NCI-H526 (cell line): ENCODE measurements at regions not wholly inside any gene's neighbourhood (a gene's known extent, or its start where the extent isn't known, plus 50 kb on each side); places are given as distances from the start of the nearest gene placed in this dataset.

Source experiments
- DNase-seq, 2 experiments: peaks; one replicate each; lab custom pipeline; 2025; lab: John Stamatoyannopoulos, UW

DNA sequence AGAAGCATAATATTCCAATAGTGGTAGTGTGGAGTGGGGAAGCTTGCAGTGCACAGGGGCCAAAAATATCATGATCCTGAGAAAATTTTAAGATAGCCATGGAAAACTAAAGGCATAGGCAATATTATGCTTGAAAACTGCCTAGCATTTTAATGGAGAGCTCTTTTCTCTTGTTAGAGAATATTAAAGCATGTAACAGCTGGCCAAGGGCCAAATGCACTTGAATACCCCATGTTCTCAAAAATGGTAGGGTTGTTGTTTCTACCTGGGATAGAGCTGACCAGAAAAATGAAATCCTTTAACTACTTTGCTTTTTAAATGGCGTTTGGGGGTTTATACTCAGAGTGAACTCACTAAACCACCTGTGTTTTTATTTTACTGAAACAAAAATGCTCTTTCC is 739.6 kb upstream of the SLIT2 start:
- DNase-seq, result no peak

DNA sequence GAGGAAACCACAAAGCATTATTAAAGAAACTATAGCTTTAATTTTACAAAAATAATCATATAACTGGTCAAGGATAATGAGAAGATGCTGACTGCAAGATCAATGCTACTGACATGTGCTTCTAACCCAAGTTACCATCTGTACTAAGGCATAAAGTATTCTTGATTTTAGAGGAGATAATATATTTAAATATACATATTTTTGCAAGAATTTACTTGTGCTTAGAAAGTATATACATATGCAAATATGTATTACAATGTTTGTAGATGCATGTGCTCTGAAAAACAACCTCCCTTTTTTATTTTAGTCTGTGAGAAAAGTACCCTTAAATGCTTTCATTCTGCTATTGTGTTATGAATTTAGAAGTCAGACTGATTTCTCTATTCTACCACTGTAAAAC is 740.7 kb upstream of the SLIT2 start:
- DNase-seq, result no peak

DNA sequence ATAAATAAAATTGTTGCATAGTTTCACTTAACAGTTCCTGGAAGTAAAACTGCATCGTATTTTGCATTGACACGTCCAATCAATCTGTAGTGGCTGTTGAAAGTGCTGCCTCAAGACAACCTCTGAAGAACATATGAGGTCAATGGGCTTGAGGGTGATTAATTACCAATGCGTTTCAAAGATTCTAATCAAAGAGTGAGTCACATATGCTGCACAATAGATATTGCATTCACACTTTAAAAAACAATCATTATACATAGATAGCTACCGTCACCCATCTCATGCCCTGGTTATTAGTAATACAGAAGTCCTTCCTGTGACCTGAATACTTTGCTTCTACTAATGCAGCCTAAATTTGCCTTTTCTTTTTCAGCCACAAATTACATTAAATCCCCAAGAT is 743.3 kb upstream of the SLIT2 start:
- DNase-seq, result no peak

DNA sequence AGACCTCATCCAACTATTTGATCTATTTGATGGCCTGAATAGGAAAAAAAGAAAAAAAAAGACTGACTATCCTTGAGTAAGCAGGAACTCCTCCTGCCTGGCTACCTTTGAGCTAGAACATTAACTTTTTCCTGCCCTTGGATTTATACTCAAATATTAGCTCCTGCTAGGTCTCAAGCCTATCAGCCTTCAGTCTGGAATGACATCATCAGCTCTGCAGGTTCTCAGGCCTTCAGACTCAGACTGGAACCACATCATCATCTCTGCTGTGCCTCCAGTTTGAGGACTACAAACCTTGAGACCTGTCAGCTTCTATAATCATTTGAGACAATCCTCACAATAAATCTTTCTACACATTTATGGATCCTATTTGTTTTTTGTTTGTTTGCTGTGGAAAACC is 754.0 kb upstream of the SLIT2 start:
- DNase-seq, result no peak

DNA sequence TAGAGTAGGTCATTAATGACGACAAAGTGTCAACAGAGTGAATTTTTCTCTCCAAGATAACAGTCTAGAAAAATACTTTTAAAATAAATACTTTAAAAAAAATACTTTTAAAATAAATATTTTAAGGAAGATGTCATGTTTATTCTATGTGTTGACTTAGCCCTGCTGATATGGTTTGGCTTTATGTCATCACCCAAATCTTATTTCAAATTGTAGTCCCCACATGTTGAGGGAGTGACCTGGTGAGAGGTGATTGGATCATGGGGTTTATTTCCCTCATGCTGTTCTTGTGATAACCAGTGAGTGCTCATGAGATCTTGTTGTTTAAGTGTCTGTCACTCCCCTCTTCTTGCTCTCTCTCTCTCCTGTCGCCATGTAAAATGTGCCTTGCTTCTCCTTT is 754.9 kb upstream of the SLIT2 start:
- DNase-seq, result no peak

DNA sequence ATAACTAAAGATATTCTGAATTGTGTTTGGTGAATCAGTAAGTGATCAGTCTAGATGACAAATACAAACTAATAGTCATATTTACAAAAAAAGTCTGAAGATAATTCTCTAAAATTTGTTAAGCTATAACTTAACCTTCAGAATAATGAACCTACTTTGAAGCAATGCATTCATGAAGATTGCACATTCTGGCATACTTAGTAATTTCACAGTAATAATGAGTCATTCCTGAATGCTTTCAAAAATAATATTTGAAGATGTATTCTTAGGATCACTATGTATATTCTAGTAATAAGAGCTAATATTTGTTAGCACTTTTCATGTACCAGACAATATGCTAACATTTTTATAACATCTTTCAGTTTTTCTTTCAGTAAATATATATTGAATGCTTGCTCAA is 756.7 kb upstream of the SLIT2 start:
- no peak for DNase-seq

DNA sequence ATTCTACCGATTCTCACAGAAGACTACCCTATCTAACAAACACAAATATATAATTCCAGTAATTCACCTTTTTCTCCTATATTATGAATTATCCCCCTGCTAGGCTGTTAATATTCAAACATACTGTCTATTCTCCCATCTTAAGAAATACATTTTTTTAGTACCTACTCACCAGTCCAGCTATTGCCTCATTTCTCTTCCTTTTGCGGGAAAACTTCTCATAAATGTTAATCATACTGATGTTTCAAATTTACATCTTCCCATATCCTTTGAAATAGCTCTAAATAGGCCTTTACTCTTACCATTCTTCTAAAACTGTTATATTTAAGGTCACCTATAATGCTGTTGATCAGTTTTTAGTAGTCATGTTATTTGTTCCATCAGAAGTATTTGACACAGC is 759.1 kb upstream of the SLIT2 start:
- no peak for DNase-seq

DNA sequence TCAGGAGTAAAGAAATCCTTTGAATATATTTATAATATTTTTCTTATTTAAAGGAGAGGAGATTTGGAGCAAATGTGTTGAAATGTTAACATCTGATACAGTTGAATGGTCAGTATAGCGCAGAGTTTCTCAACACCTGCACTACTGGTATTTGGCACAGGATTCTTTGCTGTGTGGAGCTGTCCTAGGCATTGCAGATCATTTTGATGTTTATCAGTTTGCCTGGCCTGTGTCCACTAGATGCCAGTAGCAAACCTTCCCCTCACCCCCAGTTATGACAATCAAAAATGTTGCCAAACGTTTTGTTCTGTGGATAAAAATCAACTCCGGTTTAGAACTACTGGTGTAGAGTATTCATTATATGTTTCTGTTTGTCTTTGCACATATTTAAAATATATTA is 765.3 kb upstream of the SLIT2 start:
- DNase-seq, result peak; percentile 25 to 46

DNA sequence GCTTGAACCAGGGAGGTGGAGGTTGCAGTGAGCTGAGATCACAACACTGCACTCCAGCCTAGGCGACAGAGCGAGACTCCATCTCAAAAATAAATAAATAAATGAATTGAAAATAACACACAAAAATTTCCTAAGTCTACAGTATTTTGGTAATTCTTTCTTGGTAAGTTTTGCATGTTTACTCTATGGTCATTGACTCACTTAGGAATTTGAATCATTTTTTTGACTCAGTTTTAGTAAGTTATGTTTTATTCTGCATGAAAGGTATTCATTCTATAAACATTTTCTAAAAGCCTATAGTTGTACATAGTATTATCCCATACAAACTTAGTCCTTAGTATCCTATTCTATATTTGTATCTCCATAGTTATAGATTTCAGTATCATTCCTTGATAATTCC is 772.9 kb upstream of the SLIT2 start:
- no peak for DNase-seq

DNA sequence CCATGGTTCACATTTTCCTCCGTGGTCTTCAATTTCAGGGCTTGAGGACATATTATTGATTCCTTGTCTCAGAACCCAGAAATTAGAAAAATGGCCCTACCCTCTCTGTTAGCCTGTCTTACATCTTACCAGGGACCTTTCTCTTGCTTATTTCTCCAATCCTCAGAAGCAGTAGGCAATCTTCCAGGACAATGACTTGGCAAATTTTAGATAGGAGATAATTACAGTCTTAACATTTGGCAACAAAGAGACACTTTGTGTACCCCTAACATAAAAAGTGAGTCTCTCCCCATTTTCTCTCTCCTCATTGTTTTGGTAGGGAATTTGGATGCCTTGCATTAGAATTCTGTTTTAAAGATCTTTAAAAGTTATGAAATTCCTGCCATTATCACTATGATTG is 778.1 kb upstream of the SLIT2 start:
- DNase-seq, result no peak

DNA sequence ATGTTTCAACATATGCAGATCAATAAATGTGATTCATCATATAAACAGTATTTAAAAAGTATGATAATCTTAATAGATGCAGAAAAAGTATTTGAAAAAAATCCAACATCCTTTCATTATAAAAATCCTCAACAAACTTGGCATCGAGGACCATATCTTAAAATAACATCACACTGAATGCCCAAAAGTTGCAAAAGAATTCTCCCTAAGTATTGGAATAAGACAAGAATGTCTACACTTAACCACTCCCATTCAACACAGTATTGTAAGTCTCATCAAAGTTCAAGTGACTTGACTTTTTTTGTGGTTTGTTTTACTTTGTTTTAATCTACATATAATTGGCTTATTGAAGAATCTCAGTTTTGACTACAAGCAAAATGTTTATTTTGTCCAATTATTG is 779.0 kb upstream of the SLIT2 start:
- no peak for DNase-seq

DNA sequence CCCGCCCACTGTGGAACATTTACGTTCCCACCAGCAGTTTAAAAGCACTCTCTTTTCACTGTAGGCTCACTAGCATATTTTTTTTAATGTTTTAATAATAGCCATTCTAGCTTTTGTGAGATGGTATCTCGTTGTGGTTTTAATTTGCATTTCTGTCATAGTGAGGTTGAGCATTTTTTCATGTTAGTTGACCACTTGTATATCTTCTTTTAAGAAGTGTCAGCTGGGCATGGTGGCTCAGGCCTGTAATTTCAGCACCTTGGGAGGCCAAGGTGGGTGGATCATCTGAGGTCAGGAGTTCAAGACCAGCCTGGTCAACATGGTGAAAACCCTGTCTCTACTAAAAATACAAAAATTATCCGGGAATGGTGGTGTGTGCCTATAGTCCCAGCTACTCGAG is 781.7 kb upstream of the SLIT2 start:
- DNase-seq, result peak in 1 of 2 experiments; percentile 4

DNA sequence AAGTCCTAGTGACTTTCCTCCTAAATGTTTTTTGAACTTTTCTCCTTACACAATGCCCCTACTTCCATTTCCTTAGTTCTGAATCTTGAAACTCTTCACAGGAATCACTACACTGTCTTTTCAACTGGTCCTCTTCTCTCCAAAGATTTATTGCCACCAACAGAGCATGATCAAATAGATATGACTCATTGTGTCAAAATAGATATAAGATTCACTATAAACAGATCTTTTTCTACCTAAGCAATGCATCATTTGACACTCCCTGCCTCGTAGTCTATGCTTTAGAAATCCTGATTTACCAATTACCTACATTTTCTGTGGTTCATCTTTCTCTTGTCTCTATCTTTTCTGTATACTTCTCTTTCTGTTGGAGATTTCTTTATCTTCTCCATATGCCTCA is 789.6 kb upstream of the SLIT2 start:
- no peak for DNase-seq

DNA sequence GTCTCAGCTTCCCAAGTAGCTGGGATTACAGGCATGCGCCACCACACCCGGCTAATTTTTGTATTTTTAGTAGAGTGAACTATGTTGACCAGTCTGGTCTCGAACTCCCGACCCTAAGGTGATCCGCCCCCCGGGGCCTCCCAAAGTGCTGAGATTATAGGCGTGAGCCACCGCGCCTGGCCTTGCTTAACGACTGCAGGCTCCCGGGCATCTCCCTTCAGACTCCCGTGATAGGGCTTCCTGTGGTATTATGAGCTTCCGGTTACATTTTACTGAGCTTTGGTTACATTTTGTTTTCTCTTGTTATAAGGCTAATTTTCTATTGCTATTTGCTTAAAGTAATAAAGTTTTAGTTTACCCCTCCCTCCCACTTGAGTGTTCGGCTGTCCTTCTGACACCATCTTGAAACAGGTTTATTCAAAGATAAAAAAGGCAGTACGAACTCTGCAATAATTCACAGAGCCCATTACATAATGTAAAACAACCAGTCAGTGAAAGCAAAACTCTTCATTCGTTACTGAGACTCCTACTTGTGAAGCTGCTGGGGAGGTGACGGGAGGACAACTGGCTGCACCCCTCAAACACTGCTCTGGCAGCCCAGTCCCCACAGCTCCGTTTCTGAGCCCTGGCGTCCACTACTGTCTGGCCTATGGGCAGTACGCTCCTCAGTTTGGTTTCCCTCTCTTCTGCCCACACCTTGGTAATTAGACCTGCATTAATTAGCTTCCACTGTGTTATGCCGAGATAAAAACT is 795.7 kb upstream of the SLIT2 start:
- no peak for DNase-seq

DNA sequence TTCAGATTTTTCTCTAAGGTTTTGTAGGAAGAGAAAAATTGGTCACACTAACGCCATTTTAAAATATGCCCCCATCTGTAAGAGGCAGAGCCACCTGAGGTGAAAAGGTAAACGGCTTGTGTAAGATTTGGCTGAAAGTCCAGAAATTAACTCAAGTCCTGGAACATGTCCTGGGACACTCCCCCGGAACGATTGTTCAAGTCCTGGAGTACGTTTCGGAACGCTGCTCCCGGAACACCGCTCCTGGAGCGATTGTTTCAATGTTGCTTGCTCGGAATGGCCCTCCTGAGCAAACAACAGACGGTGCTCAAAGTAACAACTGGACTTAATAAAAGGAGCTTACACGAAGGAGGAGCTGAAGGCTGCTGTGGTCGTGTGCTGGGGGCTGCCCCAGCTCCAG is 796.5 kb upstream of the SLIT2 start:
- no peak for DNase-seq

DNA sequence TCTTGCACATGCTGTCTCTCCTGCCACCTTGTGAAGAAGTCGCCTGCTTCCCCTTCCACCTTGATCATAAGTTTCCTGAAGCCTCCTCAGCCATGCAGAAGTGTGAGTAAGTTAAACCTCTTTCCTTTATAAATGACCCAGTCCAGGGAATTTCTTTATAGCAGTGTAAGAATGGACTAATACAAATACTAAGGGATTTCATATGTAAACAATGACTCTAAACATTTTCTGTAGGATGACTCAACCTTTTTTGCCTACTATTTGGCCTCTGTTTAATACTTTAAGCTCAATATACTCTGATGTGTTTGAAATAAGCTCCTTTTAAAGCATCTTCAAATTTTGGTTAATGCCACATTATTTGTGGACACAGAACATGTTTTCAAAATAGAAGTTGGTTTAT is 813.5 kb upstream of the SLIT2 start:
- DNase-seq, result no peak

DNA sequence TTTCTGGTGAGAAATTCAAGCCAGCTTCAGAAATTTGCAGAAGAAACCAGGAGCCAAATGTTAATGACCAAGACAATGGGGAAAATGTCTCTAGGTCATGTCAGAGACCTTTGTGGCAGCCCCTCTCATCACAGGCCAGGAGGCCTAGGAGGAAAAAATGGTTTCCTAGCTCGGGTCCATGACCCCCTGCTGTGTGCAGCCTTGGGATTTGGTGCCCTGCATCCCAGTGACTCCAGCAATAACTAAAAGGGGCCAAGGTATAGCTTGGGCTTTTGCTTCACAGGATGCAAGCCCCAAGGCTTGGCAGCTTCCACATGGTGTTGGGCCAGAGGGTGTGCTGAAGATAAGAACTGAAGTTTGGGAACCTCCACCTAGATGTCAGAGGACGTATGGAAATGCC is 814.7 kb upstream of the SLIT2 start:
- DNase-seq, result no peak

DNA sequence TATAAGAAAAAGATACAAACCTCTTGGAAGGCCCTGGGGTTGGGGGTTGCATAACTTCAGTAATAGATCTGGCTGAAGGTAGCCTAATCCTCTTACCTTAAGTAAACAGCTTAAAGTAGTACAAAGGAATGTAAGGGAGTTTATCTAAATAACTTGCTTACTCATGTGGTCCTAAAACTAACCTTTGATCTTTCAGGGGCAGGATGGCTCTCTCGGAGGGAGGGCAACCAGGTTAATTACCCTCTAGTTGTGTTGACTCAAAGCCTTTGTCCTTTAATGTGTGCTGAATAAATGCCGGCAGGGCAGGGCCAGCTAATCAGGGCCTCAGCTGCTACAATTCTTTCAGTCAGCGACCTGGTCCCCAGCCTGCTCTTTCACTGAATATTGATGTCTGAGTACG is 822.0 kb upstream of the SLIT2 start:
- DNase-seq, result no peak

DNA sequence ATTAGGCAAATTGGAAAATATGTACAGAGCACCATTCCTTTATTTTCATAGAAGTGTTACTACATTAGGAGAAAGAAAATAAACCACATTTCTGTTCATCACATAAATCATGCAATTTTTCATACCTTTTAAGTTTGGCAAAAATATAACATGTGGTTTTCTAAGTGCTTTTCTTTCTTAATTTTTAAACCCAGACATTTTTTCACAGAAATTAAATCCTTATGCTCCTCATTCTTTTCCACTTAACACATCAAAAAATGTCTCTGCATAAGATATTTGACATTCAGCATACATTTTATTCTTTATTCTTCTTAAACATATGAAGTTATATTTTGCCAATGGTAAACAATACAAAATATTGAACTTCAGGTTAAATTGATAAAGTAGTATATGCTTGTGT is 826.6 kb upstream of the SLIT2 start:
- no peak for DNase-seq

DNA sequence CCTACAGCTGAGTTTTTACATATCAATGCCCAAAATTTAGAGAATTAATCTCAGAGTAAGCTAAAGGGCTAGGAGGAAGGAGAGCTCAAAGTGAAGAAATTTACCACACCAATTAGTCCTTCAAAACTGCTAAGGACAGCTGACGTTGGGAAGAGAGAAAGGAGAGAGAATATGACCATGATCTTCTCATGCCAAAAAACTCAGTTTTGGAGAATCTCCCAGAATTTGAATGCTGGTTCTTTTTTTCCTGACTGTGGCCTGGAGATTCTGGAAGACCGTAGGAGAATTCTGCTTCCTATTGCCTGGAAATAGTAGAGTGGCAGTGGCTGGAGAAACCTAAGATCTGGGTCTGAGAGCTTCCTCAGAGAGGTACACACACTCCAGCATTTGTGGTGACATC is 834.4 kb upstream of the SLIT2 start:
- DNase-seq, result no peak

DNA sequence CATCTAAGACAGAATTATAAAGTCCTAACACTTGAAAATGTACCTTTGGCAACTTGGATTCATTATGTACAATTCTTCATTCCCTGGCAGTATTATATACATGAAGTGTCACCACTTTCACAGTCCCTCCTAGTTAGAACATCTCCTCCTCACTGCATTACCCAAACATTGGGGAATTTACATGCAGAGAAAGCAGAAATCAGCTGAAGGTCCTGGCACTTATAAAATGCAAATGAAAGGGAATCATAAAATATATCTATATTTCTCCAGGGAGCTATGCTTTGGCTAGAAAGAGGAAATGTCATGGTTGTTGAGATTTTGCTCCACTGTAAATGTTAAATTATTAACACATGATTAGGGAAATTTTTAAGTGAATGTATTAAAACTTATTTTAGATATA is 835.6 kb upstream of the SLIT2 start:
- no peak for DNase-seq

DNA sequence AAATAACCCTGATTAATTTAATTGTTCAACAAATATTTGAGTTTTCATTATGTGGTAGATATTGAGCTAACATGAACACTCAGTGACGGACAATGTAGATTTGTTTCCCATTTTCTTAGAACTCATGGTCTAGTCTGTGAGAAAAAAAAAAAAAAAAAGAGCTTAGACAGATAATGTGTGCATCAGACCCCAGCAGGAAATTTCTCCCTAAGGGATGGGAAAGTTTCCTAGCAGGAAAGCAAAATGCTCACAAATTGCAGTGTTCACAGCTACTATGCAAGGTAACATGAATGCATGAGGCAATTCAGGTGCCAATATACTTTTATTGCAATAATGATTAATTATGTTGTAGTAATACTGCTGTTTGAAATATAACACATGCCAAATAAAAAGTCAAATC is 843.2 kb upstream of the SLIT2 start:
- DNase-seq, result no peak

DNA sequence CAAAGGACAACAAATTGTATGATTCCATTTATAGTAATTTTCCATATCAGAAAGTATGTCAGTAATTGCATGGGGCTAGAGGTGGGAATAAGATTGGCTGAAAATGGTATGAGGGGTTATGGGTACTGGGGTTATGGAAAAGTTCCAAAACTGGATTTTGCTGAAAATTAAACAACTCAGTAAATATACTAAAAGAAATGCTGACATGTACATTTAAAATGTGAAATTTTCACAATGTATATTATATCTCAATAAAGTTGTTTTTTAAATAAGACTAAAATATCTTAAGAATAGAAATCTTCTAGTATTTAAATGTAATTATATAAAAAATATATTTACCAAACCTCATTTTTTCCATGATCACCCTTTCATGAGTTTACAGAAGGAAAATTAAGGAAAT is 844.9 kb upstream of the SLIT2 start:
- no peak for DNase-seq

DNA sequence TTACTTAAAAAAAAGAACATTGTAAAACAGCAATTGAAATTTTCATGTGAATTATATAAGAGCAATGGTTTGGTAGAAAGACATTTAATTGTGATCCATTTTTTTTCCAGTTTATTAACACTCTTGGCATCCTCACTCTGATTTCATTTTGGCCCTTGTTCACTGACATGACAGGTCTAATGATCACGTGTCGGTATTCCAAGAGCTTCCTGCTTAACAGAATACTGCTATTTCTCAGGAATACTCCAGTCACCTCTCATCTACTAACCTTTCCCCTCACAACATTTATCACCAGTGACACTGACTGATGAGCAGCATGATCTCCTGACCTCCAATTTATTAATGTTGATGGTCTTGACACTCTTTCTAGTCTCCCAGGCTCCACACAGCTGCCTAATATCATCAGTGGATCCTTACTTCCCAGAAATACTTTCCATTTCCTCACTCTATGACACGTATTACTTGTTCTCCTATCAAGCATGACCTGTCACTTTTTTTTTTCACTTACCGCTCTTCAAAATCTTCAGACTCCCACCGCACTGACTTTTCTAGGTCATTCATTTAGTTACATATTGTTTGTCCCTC is 847.8 kb upstream of the SLIT2 start:
- no peak for DNase-seq
